ENCODE measurements at regions not wholly inside any gene's neighbourhood (a gene's known extent, or its start where the extent isn't known, plus 50 kb on each side); places are given as distances from the start of the nearest gene placed in this dataset.
"Not testable (repeated sequence)": the region's sequence is repeated elsewhere in the genome, so short reads cannot be mapped to it uniquely, and the experiment has no call there.

DNA sequence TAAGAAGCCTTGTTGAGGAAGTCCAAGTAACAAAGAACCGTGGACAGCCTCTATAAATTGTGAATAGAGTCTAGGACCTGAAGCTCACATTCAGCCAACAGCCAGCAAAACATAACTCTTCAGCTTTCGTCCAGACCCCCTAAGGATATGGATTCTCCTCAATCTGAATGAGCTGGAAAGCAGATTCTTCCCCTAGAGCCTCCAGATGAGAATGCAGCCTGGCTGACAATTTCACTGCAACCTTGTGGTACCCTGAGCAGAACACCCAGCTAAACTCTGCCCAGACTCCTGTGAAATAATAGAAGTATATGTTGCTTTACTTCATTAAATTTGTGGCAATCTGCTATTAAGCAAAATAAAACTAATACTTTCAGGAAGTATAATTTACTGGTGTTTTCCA, 483.5 kb upstream of the SLC8A1 start:
- DNase-seq (ENCODE audit: low read depth in 2 of 2): no peak

DNA sequence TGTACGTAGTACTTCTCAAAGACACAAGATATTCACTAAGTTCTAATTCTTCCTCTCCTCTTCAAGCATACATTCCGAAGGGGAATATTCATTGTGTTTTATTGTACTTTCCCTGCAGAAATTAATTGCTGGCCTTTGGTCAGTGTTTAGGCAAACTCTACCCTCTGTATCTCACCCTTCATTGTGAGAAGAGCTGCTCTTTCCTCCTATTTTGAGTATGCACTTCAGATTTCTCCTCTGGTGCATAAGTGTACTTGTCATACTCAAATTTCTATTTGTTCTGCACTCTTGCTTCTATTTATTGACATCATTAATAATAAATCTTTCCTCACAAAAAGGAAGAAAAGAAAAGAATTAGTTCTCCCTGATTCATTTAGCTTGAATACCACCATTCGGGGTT, 485.4 kb upstream of the SLC8A1 start:
- DNase-seq (ENCODE audit: low read depth in 2 of 2): no peak

DNA sequence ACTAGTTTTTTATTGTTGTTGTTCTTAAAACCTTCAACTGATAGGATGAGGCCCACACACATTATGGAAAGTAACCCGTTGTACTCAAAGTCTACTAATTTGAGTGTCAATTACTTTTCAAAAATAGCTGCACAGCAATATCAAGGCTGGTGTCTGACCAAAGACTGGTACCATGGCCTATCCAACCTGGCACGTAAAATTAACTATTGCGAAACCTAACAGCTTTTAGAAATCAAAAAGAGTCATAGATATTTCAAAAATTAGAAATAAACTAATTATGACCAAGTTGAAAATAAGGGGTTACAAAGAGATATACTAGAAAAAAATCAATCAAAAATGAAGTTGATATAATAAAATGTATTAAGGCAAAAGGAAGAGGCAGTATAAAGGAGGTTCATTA, 501.5 kb upstream of the SLC8A1 start:
- no peak for DNase-seq (ENCODE audit: low read depth in 2 of 2)

DNA sequence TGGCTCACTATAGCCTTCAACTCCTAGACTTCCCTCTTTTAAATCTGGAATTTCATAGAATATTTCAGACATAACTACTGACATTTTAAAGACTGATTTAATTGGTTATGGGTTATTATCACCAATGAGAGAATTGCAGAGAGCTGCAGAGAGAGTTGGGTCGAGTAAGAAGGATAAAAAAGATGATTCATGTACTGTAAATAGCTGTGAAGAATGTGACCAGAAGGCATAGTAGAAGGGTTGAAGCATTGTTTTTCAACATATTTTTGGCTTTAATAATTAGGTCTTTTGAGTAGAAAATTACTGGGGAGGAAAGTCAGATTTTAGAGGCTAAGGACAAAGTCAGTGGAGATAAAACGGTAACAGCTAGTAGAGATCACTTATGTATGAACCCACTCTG, 503.2 kb upstream of the SLC8A1 start:
- DNase-seq (ENCODE audit: low read depth in 2 of 2): no peak

DNA sequence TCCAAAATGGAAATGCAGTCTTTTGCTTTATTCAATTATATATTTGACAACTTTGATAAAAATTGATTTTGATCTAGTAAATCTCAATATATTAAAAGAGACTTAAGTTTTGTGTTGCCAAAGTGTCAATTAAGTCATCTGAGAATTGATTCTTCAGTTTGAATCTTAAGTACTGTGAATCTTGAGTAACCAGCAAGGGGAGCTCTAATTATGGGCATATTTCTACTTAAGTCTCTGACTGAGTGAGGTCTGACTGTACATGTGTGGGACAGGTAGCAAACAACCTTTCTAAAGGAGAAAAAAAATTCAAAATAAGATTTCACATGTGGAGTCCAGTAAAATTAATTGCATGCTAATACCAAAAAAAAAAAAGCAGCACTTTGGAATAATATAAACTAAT, 503.7 kb upstream of the SLC8A1 start:
- DNase-seq (ENCODE audit: low read depth in 2 of 2): no peak

DNA sequence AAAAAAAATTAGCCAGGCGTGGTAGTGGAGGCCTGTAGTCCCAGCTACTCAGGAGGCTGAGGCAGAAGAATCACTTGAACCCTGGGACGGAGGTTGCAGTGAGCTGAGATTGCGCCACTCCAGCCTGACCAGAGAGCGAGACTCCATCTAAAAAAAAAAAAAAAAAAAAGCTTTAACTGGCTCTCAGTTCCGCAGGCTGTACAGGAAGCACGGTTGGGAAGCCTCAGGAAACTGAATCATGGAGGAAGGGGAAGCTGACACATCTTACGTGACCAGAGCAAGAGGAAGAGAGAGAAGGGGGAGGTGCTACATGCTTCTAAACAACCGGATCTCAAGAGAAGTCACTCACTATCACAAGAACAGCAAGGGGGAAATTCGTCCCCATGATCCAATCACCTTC, 505.6 kb upstream of the SLC8A1 start:
- DNase-seq (ENCODE audit: low read depth in 2 of 2): no peak

DNA sequence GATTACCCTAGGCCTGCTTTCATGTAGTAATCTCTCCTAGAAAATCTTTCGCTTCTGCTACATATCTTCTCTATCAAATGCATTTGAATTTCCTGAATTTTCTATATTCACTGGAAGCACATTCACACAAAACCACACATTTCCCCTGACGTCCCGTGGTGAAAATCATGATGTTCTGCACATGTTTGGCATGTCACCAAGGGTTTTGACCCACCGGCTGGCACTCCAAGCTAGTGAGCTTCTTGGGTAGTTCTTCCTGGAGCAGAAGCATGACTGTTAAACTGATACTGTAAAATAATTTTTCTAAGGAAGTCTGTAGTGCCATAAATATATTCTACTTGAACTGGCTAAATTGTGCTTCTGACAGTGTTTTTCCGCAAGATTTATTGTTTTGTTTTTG, 510.1 kb upstream of the SLC8A1 start:
- DNase-seq (ENCODE audit: low read depth in 2 of 2): no peak

DNA sequence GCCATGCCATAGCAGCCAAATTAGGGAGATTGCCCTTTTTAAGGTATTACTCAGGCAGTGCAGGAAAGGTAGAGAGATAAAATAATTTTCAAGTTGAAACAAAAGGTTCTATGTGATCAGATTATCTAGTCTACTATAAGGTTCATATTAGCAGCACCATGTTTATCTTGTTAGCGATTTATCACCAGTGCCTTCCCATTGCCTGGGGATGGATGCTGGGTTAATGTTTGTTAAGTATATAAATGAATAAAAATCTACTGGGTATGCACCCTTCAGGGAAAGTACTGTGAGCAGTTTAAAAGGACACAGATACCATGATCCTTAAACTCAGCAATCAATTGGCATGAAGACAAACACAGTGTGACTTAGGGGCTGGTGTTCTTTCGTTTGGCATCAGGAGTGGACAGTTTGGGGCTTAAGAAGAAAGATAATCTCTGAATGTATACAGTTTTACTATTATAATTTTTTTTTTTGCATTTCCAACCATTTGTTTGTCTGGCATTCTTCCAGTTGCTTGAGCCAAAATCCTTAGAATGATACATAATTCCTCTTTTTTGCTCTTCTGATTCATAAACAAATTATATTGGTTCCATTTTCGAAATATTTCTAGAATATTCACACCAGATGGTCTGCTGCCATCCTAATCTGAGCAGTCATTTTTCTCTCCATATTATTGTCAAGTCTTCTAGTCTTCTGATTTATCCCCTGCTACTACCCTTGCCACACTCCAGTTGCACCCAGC, 512.8 kb upstream of the SLC8A1 start:
- DNase-seq (ENCODE audit: low read depth in 2 of 2): no peak

DNA sequence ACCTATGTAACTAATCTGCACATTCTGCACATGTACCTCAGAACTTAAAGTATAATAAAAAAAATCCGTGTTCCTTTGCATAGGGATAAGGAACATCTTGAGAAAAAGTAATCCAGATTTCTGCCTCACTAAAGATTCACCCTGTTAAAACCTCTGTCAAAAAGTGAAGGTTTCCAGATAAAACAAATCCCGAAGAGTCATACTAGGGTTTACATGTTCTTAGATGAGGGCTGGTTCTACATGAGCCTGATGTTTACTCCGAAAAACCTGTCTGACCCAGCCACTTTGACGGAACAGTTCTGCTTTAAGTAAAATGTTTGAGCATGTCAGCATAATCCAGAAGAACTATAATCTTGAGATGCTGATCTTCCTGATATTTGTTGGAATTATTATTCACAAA, 515.6 kb upstream of the SLC8A1 start:
- DNase-seq (ENCODE audit: low read depth in 2 of 2): no peak

DNA sequence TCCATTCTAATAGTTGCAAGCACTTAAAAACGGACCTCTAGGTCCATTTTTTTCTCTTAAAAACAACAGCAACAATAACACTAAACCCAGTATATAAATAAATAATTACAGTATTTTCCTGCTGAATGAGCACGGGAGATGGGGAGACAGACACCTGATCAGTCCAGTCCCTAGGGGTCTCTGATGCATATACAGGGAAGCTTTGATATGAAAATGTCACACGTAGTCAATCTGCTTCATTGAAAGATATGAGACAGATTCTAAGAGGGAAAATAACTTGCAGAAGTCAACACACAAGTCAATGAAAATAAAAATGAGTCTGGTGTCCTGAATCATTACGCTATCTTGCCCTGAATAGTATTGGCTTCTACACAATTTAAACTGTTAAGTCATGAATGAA, 523.3 kb upstream of the SLC8A1 start:
- no peak for DNase-seq (ENCODE audit: low read depth in 2 of 2)

DNA sequence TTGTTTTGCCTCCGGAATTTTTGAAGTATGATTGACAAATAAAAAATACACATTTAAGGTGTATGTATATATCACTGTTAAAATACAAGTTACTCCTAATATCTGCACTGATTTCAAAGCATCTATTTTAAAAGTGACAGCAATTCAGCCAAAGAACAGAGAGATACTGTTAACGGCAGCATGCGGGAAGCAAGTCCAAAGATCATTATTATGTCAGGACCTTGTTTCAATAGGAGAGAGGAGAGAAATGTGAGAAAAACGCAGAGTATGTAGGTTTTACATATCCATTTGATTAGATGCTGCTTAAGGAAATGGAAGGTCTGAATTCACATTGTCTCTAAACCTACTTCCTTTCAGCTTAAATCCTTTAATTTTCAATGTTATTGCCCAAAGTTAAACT, 545.5 kb upstream of the SLC8A1 start:
- DNase-seq (ENCODE audit: low read depth in 2 of 2): no peak

DNA sequence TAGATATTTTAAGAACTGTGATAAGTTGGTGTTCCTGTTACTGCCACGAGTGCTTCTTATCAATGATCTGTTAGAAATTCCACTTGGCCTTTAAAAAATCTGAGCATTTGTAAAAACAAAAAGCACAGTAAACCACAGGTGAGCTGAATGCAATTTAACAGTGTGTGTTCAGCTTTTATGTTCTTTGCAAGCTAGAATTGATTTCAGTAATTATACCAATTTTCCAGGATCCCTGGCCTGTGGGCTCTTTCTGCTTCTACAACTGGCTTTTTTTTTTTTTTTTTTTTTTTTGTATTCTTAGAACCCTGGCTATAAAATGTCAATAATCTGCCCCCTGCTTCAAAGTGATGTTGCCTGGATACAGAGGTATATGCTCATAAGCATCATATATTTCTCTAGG, 548.5 kb upstream of the SLC8A1 start:
- no peak for DNase-seq (ENCODE audit: low read depth in 2 of 2)

DNA sequence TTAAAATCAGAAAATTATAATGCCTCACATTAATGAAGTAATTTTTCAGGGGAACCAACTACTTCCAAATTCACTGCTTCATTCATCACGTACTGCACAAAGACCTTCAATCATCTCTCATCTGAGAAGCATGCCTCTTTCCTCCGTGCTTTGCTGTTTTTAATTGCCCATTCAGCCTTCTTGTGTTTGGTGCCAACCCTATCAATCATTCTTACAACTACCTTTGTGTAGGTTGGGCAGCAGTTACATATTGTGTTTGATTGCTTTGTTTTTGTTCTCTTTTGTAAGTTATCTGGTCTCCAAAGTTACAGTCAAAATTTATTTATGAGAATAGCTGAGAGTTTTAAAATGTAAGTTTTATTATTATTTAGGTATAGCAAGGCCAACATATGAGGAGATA, 549.0 kb upstream of the SLC8A1 start:
- no peak for DNase-seq (ENCODE audit: low read depth in 2 of 2)

DNA sequence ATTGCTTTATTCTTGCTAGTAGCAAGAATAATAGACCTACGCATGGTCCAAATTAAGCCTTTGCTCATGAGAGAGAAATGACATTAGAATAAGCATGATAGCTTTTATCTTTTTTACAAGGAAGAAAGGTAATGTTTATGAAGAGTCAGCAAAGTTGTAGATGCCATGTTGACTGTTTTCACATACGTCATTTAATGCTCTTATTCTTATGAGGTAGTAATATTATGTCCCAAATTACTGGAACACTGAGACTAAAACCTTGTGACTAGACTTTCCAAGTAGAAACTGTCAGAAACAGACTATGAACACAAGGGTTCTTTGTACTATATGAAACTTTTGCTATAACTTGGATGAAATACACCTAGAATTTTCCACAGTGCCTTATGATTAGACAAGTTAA, 552.8 kb upstream of the SLC8A1 start:
- no peak for DNase-seq (ENCODE audit: low read depth in 2 of 2)

DNA sequence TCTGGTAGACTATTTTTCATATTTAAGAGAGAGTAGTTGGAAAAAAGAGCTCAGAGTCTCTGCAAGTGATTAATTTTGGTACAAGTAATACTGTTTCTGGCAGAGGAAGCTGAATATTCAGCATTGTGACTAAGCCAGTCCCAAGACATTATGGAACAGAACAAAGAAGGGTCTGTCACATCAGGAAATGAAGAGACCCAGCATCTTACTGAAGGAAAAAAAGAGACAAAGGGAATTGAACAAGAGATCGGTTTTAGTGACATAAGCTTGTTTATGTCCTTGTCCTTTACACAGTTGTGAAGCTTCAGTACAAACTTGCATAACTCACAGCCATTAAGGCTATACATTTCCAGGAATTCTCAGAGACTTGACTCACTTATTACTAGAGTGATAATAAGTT, 568.5 kb upstream of the SLC8A1 start:
- DNase-seq (ENCODE audit: low read depth in 2 of 2): no peak

DNA sequence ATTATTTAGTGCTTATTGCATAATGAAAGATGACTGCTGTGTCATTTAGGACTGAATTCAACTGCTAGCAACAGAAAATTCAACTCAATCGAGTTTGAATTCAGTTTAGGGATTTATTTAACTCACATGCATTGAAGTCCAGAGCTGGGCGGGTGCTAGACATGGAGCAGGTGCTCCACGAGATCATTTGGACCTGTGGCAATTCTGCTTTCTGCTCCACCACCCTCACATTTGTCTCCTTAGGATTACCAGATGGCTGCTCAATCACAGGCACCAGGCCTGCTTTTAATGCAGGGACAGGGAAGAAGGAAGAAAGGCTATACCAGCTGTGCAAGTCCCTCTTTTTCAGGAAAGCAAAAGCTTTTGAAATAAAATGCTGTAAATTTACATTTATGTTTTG, 572.9 kb upstream of the SLC8A1 start:
- DNase-seq (ENCODE audit: low read depth in 2 of 2): no peak

DNA sequence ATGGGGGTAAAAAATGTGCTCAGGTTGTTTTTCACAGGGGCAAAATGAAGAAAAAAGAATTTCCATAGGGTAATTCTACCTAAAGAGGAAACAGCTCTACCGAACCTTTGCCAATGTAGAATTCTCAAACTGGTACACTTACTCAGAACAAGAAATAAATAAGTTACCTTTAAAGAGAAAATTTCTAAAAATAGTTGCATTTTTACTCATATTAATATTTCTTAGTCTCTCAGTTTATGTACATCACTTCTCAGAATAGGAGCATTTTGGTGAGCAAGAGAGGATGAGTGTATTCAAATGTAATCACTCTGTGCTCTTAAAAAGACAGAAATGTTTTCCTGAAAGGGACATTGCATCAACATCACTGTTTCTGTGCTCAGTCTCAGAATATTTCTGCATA, 574.7 kb upstream of the SLC8A1 start:
- no peak for DNase-seq (ENCODE audit: low read depth in 2 of 2)

DNA sequence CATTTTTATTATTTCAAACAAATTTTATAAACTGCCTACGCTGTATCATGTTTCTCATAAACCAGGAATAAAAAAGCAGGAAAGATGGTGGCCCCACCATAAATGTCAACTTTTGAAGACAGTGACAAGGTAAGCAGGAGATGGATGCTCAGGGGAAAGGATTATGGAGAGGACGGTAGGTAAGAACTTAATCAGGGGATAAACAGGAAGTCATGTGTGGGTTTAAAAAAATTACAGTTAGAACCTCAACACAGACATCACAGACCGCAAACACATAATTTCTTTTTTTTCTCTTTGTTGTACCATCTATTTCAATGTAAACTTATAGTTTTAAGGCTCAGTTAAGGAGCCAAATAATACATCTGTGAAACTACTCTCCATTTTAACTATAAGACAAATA, 575.2 kb upstream of the SLC8A1 start:
- no peak for DNase-seq (ENCODE audit: low read depth in 2 of 2)

DNA sequence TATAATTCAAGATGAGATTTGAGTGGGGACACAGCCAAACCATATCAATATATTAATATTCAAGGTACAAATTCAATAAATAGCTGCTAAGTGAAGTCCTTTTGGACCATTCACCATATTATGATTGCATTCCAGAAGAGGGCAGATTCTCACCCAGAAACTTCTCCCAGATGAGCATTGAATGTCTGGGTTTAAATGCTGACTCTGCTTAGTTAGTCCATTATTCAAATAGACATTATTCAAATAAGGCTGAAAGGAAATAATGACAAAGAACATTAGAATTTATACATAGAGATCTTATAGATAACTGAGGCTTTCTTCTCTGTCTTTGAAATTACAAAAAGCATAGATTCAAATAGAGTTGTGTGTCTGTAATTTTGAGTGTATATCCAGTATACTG, 579.4 kb upstream of the SLC8A1 start:
- no peak for DNase-seq (ENCODE audit: low read depth in 2 of 2)

DNA sequence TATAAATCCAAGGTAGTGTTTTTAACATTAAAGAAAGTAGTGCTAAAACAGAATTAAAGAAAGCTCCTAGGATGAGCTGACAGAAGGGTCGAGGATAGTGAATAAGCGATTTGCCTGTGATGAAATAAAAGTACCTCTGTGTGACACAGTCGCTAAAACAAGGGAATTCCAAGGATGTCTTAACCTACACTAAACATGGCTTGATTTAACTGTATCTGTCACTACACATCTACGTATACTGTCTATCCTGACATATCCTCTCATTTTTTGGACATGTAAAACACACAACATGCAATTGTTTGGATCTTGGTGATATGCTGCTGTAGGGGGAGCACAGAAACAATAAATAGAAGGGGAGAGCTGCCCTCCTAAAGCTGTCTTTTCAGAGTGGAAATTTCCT, 580.8 kb upstream of the SLC8A1 start:
- DNase-seq (ENCODE audit: low read depth in 2 of 2): no peak

DNA sequence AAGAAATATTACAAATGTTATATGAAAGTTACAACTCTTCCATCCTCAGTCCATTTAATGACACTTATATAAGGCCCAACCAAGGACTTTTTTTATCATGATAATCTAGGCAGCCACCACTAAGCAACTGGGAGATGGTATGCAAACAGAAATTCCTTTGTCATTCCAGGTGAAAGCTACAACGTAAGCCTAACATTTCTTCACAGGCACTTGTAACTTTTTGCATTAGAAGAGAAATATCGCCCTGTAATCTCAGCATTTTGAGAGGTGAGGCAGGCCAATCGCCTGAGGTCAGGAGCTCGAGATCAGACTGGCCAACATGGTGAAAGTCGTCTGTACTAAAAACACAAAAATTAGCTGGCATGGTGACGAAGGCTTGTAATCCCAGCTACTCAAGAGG, 581.2 kb upstream of the SLC8A1 start:
- no peak for DNase-seq (ENCODE audit: low read depth in 2 of 2)

DNA sequence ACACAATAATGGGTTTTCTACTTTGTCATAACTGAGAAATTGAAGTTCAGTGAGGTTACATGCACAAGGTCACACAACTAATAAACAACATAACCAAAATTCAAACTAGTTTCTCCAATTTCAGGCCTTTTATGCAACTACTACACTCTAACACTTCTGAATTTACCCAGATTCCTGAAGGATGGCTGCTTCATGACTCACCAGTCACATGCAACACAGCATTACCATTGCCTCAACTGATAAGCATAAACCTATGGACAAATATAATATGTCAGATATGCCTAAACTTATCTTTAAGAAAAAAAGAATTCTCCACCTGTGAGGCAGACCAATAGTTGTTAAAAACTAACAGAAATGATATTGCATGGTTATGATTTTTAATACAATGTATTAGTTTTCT, 586.5 kb upstream of the SLC8A1 start:
- no peak for DNase-seq (ENCODE audit: low read depth in 2 of 2)

DNA sequence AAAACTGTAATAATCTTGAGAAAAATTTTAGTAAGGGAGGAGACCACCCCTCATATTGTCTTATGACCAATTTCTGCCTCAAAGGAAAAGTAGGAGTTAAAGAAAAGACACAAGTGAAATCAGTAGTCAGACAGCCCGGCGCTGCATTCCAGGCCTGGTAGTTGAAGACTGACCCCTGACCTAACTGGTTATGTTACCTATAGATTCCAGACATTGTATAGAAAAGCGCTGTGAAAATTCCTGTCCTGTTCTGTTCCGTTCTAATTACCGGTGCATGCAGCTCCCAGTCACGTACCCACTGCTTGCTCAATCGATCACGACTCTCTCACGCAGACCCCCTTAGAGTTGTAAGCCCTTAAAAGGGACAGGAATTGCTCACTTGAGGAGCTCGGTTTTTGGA, 587.9 kb upstream of the SLC8A1 start:
- not testable (repeated sequence) for DNase-seq (ENCODE audit: low read depth in 2 of 2)

DNA sequence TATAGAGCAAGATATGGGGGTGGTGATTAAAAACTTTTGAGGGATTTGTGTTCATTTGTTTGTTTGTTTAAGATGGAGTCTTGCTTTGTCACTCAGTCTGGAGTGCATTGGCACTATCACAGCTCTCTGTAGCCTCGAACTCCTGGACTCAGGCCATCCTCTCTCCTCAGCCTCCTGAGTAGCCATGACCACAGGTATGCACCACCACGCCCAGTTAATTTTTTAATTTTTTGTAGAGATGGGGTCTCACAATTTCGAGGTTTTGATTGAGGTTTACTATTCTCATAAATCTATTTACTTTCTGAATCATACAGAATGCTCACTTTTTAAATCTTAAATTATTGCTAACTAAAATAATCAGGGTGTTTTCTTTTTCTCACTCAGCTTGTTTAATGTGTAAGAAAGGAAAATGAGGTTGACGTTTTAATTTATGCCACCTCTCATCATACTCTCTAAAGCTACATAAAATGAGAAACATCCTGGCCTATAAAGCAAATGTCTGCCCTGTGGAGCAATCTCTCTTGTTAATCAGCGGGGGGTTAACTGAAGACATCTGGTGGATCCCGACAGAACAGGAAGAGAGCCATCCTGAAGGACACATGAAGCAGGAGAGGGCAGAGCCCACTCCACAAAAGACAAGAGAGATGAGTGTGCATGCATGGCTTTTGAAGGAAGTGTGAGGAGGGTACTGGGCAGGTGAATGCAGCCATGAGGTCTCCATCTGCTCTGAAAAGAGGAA, 589.1 kb upstream of the SLC8A1 start:
- no peak for DNase-seq (ENCODE audit: low read depth in 2 of 2)
